M059J (cell line): ENCODE measurements at regions not wholly inside any gene's neighbourhood (a gene's known extent, or its start where the extent isn't known, plus 50 kb on each side); places are given as distances from the start of the nearest gene placed in this dataset.
A peak's percentile ranks its signal among the peaks of the same experiment; 100 is the strongest.

Experiments used
- DNase-seq: peaks from one replicate; pipeline ENCODE4 v3.0.0-alpha.2; 2012; ENCODE audit warnings: low read depth

DNA sequence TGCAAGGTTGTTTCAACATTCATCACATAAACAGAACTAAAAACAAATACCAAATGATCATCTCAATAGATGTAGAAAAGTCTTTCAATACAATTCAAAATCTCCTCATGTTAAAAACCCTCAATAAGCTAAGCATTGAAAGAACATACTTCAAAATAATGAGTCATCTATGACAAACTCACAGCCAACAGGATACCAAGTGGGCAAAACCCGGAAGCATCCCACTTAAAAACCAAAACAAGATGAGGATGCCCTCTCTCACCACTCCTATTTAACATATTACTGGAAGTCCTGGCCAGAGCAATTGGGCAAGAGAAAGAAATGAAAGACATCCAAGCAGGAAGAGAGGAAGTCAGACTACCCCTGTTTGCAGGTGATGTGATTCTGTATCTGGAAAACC lies 992.2 kb upstream of the PIK3C3 start:
- DNase-seq: peak; percentile 71

DNA sequence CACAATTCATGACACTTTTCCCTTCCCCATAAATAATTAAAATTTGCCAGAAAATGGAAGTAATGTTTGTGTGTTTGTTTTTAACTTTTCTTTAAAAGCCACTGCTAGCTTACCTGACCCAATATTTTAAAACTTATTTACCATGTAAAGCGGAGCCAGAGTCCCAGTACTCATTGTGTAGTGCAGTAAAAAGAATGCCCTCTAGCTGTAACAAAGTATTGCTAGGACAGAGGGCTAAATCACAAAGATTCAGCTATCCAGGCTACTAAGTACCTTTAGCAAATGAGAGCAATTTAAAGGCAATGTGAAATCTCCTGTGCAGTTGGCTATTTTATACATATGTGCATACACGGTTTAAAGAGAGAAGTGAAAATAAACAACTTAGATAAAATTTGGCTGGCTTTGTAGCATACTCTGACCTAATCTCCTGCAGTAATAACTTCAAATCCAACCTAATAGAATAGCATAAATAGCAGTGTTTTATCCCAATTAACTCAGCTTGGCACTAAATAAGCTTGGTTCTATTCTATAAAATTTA lies 997.4 kb upstream of the PIK3C3 start:
- no peak for DNase-seq

DNA sequence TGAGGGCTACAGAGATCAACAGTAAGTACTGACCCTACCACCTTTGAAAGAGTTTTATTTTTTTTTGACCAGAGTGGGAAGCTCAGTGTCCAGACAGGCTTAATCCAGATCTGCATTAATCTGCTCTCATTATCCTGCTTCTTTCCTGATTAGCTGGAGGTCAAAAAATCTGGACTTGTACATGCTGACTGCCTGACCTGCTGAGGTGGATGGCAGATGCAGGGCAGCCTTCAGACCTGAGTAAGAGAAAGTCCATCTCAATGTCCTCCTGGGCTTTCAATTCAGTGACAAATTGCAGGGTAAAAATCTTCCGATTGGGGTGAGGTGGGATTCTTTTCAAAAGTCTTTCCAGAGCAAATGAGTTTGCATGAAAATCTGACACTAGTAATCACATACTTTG lies 998.8 kb upstream of the PIK3C3 start:
- DNase-seq: peak; percentile 15

DNA sequence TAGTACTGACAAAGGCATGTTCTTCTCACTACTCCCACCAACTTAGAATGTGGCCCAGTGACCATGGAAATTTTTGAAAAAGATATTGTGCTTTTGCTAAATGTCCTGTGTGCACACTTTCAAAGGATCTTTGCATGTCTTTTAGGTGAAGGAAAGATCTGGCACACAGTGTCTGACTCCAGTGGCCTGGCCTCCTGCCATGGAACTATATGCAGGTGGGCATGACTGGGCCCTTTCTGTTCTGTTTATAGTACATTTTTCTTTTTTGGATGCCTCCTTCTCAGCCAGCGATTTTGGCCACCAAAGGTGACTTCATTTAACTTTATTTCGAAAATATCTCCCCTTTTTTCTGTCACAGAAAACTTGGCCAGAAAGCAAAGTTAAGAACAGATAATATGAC lies 999.7 kb upstream of the PIK3C3 start:
- no peak for DNase-seq

DNA sequence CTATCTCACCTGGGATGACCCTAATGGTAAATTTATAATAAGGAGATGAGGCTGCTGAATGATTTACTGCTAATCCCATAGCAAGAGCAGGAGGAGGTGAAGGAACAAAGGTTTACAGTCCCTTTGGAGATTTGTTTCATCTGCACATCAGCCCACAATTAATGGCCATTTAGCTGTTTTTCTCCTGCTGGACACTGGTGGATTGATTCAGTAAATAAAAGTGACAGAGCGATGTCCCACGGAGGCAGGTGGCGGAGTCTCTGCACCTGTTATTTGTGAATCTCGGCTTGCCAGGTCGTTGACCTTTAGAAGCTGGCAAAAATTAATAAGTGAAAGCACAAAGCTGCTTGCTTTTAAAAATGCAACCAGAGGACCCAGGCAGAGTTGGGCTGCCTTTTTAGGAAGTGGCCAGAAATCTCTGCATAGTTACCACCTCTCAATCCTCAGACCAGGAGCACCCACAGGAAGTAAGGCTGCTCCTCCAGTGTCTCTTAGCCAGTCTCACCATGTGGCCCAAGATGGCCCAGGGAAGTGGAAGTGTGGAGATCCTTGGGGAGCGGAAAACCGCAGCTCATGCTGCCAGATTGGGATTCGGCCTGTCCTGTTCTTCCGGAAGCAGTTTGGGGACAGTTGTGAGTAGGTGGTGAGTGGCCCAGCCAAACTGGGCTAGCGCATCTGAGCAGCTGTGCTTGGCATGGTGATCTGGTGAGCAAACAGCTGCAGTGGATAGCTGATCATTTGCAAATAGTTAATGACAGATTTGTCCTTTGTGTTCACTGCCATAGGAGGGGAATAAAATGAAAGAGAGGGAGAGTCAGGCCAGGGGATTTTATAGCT lies 1005.7 kb upstream of the PIK3C3 start:
- DNase-seq: peak; percentile 35

DNA sequence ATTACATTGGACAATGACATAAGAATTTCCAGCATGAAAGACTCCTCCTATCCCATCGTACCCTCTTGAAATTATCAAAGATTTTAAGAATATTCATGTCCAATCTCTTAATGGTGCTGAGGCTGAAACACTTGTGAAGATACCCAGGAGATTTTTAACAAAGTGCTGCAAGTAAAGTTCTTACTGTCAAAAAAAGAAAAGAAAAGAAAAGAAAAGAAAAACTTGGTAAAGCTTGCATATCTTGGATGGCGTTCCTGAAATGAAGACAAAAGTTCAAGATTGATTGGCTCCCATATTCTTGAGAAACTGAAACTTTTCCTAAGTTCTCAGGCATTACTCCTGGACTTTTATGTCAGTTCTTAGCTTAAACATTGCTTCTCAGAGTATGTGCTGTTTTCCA lies 1010.5 kb upstream of the PIK3C3 start:
- no peak for DNase-seq

DNA sequence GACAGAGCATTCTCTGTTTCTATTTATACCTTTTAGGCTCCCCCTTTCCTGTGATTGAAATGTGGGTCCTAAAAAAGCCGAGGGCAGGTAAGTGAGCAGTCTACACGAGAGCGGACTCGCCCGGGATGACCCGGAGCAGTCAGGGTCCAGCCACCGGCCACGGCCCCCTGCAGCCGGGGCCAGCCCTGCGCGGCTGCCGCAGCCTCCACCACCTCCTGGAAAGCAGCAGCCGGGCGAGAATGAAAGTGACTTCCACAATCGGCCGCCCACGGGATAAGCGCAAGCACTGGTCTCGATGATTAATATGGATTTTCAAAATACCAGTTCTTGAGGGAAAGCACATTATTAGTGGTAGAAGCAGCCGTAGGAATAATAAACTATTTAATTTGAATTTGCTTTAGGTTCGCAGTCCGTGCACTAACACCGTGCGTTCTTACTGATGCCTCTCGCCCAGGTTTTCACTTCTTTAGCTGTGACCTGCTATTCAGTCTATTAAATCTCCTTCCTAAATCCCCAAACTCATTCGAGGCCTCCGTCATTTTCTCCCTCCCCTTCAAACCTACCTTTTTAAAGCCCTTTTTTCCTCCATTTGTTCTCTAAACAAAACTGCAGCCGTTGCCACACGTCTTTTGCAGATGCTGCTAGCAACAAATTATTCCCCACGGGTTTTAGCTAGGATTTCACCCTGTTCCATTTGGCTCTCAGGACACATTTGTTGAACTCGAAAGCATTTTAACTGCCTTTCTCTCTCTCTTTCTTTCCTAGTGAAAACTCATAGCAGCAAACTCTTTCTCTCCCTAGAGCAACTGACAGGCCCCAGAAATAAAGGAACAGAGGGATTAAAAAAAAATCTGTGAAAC lies 1015.1 kb upstream of the PIK3C3 start:
- DNase-seq: no peak

DNA sequence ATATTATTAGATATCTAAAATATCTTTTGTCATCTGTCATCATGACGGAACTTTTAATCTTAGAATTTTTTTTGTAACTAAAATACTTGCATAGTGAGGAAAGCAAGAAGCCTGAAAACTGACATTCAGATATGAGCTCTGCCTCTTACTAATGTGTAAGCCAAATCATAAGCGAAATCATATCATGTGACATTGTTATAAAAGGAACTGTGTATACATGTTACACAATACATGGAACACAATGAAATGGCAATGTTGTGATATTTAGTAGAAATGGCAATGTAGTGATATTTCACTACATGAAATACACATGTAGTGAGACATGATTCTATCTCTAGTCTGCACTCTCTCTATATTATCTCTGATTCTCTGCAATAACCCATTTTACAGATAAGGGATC lies 1016.4 kb upstream of the PIK3C3 start:
- no peak for DNase-seq

DNA sequence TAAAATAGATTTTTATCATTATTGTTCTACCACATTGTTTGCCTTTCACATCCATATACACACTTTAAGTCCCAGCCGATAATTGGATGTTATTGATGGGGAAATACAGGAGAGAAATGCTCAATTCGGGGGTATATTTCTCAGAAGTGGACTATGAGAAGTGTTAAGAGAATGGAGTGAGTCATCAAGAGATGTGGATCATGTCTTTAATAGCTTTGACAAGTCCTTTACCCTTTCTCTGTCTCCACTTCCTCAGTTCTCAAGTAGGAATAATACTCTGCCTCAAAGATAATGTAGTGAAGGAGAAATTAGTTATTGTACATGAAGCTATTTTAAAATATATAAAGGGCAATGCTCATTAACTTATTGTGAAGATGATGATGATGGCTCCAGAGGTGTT lies 1017.6 kb upstream of the PIK3C3 start:
- peak; percentile 23 for DNase-seq

DNA sequence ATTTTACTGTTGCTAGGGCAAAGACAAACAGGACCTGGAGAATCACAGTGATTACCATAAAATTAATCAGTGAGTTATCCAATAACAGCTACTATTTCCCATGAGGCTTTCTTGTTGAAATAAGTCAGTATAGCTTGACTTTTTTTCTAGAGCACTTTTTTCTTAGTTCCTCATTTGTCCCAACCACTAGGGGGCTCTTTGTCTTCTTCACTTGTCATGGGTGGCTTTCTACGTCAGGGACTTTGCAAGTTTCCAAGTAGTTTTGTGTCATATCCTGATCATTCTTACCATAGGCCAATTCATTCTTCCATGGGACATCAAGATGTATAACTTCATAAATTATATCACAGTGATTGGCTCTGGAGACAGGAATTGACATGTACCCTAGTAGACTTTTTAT lies 1019.6 kb upstream of the PIK3C3 start:
- DNase-seq: peak; percentile 36

DNA sequence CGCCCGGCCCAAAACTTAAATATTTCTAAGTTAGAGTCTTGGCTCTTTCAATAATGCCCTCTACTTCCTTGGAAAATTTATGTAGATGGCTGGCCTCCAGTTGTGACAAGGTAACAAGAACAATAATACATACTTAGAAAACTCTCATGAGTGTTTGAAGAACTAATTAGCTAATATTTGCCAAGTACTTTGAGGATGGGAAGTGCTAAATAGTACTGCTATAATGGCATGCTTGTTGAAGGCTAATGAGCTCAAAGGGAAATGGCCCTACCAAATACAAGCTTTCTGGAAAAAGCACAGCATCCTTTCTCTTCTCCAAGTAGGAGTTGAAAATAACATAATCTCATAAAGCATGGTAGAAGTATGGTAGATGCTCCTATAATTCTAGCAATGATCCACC lies 1022.2 kb upstream of the PIK3C3 start:
- no peak for DNase-seq

DNA sequence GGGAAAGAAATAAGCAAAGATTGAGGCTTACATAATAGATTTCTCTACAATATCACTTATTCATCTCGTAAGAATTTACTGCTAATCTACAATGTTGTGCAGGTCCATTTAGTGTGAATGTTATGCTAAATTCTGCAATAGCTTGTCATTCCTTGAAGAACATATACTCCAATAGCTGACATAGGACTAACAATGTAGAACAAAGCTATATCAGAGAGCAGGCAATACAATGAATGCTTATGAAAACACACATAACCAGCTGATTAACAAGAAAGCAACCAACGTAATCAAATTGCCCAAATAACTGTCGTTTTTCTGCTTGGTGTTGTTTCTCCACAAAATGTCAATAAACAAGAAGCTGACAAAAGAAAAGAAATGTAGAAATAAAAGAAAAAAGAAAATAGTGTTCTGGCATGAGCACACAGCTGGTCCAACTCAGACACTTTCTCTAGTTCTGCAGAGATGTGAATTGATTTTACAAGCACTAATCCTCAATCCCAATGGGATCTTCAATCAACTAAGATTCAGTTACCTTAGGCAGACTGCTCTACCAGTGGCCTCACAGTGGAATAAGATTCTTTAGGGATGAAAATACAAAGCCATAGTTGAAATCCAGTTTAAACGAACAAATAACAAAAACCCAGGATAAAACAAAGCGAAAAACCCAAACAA lies 1024.7 kb upstream of the PIK3C3 start:
- no peak for DNase-seq

DNA sequence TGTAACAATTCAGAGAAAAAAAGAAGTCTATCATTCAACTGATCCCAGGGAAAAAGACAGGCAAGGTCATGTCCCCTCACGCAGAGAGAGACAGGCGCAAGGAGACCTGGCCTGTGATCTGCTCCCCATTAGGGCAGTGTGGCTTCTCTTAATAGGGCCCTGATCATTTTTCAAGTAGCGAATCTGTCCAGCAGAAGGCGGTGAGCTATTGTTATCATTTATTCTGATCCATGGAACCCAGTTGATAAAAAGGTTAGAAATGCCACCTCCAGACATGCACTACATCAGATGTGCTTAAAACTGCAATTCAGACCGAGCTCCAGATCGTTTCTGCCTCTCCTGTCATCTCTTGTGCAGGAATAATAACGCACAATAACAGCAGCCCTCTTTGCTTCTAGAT lies 1025.6 kb upstream of the PIK3C3 start:
- no peak for DNase-seq

DNA sequence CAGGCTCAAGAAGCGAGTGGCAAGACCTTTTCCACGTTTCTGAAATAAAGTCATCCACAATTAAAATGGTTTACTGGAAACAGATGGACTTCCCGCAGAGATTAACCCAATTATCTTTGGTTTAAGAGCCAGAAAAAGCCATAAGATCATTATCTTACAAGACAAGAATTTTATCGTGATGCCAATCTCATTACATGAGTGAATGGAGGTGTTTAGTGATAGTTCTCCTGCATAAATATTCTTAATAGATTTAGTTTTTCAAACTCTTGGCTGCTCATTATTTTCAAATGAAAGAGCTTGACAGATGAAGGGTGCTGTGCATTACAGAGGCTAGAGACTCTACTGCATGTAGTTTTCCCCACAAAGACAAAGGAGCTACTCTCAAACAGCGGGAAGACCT lies 1028.4 kb upstream of the PIK3C3 start:
- peak; percentile 75 for DNase-seq

DNA sequence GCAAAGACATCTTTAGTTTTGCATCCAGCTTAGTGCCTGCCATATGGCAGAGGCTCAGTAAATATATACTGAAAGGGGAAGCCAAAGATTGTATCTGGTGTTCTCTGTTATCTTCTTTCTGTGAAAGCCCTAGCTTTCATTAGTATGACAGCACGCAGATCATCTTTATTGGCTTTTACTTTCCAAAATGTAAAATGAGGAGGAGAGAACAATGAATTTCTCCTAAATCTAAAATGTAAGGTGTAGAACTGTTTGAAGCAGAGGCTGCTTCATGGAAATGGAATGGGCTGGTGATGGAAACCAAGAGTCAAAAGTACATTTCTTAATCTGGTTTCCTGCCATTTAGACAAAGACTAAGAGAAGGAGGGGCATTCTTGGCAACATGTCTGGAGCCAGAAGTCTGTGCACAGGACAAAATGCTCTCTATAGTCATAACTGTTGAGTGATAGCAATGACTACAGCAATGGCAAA lies 1029.9 kb upstream of the PIK3C3 start:
- no peak for DNase-seq

DNA sequence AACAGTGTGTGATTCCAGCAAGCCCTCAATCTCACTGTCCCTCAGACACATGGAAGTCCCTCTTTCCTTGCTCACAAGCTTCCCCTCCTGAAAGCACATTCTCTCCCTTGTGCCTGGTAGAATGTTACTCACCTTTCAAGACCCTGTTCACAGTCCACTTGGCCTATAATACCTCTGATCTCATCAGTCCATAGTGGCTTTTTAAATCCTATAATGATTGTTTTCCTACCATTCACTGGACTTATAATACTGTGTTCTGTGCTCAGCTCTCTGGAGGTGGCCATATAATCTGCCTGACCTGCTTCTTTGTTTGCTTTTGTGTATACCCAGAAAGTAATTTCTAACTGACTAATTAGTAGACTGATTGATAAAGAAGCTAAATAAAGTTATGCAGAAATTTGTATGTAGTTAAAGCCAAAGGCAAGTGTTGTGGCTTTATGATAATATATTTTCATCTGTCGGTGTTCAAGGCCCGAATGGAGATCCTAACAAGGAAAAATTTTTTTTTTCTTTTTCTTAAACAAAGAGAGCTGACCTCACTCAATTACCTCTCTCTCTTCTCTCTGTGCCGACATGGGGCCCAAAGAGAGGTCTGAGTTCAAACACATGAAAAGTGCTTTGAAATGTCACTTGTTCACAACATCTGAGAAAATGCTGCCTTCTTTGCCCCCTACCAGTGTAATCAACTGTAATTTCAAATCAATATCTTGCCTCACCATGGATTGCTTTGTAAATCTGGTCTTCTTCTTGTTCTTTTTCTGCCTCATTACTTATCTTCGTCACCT lies 1033.0 kb upstream of the PIK3C3 start:
- DNase-seq: no peak

DNA sequence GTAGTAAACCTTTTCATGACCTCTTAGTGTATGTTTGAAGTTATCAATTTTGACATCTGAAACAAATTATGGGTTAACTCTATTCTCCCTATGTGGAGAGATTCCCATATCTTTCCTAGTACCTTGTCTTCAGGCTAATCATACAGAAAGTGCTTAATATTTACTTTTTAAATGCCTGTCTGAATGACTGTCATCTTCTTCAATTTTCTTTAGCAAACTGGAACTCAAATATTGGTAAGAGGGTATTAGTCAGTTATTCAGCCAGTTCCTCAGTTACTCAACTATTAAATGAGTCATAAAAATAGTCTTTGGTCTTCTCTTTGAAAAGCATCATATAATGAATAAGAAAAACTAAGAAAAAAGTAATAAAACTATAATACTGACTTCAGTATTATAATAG lies 1038.0 kb upstream of the PIK3C3 start:
- peak; percentile 59 for DNase-seq

DNA sequence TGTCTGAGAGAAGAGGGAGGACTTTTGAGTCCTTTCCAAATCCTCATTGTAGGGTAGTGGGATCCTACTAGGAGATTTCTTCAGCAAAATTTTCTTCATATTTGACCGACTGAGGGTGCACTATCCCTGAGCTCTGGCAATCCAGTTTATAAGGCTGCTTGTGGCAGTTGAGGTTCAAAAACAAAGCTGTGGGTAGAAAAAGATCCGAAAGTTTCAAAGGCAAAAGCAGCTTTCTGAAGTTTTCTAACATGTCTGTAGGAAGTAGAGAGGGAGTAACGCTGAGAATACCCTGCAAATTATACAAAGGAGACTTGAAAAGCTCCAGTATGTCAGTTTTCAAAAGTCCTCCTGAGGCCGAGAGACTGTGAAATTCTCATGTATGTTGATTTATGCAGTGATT lies 1039.3 kb upstream of the PIK3C3 start:
- no peak for DNase-seq

DNA sequence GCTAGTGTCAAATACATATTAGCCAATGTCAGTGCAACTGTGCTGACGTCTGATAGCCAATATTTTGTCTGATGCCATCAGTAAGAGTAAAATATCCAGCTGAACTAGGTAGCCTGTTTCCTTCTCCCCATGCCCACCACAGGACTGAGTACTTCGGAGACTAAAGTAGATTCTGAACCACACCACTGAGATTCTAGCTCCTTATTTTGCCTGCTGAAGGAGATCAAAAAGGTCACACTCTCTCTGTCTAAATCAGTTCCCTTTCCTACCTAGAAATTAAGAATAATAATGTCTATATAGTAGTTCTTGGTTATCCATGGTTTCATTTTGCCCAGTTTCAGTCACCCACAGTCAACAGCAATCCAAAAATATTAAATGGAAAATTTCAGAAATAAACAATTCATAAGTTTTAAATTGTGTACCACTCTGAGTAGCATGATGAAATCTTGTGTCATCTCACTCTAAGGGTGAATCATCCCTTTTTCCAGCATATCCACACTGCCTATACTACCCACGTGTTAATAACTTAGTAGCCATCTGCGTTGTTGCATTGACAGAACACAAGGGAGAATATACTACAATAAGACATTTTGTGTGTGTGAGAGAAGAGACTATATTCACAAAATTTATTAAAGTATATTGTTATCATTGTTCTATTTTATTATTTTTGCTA lies 1043.3 kb upstream of the PIK3C3 start:
- DNase-seq: peak; percentile 44

DNA sequence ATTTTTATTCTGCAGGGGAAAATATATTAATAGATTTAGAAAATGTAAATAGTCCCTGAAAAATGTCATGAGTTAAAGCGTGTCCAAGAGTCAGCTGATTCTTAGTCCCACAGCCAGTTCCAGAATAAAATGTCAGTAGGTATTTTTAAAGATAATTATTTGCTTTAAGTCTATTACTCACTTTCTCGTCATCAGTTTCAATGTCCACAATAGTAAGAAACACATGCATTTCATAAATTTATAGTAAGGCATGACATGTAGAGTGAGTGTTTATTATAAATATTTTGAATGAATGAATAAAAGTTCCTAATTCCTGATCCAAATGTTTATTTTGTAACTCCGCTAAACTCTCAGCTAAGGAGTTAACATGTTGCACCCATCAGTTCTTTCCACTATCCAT lies 1044.0 kb upstream of the PIK3C3 start:
- no peak for DNase-seq

DNA sequence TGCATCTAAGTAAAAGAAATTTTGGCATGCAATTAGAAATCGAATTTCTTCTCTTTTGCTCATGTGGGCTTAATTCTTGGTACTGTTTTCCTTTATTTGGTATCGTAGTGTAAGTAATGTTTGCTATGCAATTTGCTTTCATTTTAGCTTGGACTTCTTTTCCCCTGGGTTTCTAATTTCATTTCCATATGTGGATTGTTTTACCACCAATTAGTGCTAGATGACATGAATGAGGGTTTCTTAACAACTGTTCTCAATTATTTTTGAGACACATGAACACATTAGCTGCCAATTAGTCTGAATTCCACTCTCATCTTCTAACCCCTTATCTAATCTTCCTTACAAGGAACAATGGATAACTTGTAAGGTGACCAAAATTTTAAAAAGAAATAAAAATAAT lies 1047.2 kb upstream of the PIK3C3 start:
- no peak for DNase-seq
